Hematopoietic multipotent progenitor cell (in vitro differentiated cells): ENCODE measurements at regions not wholly inside any gene's neighbourhood (a gene's known extent, or its start where the extent isn't known, plus 50 kb on each side); places are given as distances from the start of the nearest gene placed in this dataset.

Experiments
- DNase-seq, 3 donors: peaks; one replicate each; pipeline ENCODE4 v3.0.0-alpha.2; 2011 to 2015; ENCODE audit warnings: low read depth in 2 of 3, low spot score in 2 of 3

DNA sequence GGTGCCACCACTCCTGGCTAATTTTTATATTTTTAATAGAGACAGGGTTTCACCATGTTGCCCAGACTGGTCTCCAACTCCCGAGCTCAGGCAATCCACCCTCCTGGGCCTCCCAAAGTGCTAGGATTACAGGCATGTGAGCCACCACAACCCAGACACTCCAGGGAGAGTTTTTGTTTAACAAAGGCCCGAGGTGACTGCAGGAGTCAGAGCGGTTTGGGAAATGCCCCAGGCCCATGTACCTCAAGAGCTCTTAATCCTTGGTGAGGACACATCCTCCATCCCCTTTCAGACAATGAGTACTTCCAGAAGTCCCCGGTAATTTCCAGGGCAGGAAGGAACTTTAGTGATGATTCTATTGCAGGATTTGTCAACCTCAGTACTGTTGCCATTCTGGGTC is 176.0 kb downstream of the ESRRB start:
- no peak for DNase-seq

DNA sequence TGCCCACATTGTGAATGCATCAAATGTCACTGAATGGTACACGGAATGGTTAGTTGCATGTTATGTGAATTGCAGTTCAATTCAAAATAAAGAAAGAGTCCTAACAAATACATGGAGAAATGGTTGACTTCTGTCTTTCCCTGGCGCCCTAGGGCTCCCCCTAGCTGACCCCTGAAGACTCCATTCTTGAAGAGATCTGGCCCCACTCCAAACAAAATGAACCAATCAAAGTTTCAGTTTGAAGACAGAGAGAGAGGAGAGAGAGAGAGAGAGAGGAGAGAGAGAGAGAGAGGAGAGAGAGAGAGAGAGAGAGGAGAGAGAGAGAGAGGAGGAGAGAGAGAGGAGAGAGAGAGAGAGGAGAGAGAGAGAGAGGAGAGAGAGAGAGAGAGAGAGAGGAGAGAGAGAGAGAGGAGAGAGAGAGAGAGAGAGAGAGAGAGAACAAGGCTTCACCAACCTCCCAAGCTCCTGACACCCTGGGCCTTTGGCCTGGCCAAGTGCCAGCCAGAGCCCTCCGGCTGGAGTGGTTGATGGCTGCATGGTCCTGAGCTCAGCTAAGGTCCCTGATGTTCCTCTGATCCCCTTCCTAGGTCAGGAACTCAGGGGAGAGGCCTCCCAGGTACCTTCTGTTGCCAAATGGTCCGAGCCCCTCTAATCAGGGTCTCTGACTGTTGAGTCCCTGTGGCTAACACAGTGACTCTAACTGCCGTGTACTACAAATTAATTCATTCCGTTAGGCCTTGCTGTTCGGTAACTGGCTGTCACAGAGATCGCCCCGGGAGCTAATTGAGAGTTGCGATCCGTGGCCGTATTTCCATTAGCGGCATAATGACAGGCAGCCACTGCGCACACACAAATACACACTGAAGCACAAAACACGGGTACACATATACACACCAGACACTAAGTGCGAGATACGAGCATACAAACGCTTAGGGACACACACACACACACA is 188.8 kb downstream of the ESRRB start:
- peak in 2 of 3 donors; percentile 12 to 22 for DNase-seq

DNA sequence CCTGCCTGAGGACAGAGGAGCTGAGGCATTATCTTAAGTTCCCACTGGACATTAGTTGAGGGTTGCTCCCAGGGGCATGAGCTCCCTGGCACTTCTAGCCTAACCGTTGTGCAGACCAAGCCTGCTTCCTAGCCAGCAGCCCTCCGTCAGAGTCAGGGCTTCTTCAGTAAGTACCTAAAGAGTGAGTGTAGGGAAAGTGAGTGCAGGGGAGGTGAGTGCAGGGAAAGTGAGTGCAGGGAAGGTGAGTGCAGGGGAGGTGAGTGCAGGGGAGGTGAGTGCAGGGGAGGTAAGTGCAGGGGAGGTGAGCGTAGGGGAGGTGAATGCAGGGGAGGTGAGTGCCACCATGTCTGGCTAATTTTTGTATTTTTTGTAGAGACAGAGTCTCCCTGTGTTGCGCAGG is 190.5 kb downstream of the ESRRB start:
- no peak for DNase-seq

GRCh38 chr14:76574416-76575095 is 186.7 kb upstream of the VASH1 start:
- DNase-seq = no peak

GRCh38 chr14:76575108-76575507 is 186.2 kb upstream of the VASH1 start:
- no peak for DNase-seq

DNA sequence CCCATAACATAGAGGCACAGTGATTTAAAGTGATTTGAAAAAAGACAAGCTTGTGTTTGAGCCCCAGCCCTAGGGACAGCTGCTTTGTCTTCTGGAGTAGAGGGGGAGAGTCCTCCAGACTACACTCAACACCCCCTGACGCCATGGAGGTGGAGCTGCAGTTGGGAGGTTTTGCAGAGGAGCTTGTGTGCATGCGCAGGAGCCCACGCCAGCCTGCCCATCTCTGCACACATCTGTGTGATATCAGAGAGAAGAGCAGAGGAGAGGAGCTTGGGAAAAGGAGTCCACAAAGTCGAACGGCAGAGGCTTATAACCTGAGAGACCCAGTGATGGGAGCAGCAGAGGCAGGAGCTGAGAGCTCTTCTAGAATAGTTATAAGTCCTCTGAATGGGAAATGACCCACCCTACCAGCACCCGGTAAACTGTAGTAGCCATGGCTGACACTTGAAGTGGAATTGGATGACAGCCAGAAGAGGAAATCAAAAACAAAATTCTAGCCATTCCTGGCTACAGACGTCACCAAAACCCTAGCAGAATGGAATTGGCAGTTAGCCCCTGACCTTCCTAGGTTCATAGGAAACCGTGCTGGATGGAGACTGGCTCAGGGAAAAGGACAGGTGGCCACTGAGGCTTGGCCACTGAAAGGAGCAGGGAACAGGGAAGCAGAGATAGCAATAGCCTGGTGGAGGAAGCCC is 185.1 kb upstream of the VASH1 start:
- DNase-seq = no peak

DNA sequence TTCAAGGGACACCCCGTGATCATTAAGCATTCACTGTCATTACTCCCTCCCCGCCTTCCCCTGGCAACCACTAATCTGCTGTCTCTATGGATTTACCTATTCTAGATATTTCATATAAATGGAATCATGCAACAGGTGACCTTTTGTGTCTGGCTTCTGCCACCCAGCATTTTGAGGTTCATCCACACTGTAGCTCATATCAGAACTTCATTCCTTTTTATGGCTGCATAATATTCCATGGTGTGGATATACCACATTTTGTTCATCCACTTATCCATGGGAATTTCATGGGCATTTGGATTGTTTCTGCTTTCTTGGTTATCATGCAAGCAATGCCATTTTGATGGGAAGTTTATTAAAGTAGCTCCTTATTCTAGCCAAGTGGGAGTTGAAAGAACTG is 184.2 kb upstream of the VASH1 start:
- DNase-seq = no peak

DNA sequence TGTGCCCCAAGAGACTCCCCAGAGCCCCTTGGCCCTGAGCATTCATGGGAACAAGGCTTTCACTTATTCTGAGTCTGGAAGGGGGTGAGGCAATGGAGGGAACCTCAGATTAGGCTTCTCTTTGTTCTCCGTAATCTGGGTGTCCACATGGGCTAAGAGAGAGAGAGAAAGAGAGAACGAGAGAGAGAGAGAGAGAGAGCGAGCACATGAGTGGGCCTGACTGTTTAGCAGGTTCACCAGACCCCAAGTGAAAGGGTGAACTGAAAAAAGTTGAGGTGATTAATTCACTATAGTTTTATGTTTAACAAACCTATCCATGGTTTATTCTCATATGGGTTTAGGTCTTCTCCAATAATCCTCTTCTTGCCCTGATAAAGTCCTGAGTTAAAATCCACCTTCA is 183.4 kb upstream of the VASH1 start:
- DNase-seq = no peak

DNA sequence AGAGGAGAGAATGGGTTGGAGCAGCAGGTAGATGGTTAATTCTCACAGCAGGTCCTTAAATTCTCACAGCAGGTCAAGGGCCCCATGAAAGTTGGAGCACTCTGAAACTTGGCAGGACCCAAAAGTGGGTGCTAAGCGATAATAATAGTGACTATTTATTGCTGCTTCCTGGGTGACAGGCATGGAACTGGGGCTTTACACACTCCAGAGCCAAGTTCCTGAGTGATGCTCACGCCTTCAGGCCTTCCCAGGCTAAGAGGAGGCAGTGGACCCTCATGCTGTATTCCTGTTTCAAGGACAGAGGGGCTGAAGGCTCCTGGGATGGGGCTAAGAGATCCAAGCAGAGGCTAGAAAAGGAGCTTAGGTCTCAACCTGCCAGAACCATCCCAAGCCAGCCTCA is 180.9 kb upstream of the VASH1 start:
- no peak for DNase-seq

DNA sequence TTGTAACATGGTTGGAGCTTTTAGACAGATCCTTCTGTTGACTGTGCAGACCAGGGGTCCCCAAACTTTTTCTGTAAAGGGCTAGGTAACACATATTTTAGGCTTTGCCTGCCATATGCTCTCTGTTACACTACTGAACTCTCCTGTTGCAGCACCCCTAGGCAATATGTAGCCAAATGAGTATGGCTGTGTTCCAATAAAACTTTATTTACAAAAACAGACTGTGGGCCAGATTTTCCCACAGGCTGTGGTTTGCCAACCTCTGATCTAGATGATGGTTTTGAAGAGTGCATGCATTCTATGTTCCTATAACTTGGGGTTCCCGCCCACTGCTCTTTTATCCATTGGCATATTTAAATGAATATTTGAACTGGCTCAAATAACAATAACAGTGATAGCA is 180.3 kb upstream of the VASH1 start:
- DNase-seq = no peak

GRCh38 chr14:76581592-76581991 is 179.7 kb upstream of the VASH1 start:
- DNase-seq = no peak

GRCh38 chr14:76582447-76582846 is 178.8 kb upstream of the VASH1 start:
- DNase-seq = no peak

- DNase-seq = no peak
Observed at GRCh38 chr14:76583174-76583573, 178.1 kb upstream of the VASH1 start.

DNA sequence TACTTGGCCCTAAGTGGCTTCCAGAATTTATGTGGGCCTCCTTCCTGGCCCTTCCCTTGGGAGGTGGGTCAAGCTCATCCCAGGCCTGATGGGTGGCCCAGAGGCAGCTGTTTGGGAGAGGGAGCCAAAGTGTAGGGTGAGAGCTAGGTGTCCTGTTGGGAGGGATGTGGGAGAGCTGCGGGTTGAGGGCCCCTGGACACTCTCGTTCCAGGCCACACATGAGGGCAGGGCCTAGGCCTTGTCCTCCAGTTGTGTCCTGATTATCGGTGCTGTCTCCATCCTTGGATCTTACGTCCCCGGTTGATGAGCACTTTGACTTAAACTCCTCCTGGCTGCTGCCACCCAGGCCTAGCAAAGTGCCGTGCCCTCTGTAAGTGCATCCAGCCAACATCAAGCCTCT is 177.5 kb upstream of the VASH1 start:
- no peak for DNase-seq

GRCh38 chr14:76584271-76584702 is 177.0 kb upstream of the VASH1 start:
- DNase-seq = no peak

DNA sequence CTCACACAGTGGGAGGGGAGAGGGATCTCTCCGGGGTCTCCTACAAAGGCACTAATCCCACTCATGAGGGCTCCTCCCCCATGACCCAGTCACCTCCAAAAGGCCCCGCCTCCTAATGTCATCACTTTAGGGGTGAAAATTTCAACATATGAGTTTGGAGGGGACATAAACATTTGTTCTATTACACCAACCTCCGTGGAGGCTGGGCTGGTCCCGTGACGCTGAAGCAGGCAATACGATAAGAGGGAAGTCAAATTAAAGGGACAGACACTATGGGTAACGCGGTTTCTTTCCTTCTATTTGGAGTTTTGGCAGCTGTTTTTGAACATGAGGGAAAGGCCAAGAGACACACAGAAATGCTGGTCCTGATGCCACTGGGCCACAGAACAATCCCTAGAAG is 175.7 kb upstream of the VASH1 start:
- DNase-seq = no peak

DNA sequence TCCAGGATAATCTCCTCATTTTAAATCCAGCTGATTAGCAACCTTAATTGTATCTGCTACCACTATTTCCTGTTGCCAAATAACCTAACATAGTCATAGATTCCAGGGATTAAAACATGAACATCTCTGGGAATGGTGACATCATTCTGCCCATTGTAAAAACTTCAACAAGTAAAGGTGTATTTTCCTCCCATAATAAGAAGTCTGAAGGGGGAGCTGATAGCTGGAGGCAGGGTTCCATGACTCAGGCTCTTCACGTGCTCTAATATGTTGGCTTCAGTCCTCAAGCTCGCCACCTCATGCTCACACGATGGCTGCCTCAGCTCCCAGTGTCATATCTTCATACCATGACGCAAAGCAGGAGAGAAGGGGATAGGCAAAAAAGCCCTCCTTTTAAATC is 172.0 kb upstream of the VASH1 start:
- no peak for DNase-seq

DNA sequence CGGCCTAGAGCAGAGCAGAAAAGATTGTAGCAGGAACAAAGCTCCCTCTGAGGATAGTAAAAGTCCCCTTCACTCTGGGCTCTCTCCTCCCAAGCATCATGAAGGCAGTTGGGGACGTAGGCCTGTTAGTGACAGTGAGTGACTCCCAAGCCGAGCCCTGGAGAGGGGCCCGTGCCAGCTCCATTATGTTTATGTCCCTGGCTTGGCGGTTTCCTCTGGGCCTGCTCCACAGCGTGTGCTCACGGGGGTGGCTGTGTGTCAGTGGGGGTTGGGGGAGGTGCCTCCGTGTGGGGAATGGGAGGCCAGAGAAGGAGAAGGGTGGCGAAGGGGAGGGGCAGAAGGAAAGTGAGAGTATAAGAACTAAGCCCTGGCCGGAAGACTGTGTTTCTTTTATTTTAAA is 170.0 kb upstream of the VASH1 start:
- DNase-seq = no peak

DNA sequence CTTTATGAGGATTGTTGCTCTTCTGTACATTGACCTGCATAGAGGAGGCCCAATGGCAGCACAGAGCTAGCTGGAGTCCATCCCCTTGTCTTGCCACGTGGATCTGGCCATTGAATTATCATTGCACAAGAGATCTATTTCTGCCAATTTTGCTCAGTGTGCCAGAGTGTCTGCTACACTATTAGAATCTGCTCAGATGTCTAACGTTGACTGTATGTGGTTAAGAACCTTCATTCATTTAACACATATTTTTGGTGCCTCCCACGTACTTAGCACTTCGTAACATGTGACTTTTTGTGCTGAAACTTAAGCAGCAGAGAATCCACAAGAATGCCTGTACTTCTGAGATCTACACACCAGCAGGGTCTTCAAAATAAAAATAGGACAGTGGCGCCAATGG is 166.0 kb upstream of the VASH1 start:
- DNase-seq = no peak

GRCh38 chr14:76597387-76597786 is 163.9 kb upstream of the VASH1 start:
- DNase-seq = no peak

GRCh38 chr14:76599141-76599540 is 162.1 kb upstream of the VASH1 start:
- no peak for DNase-seq
